ENCODE measurements at regions not wholly inside any gene's neighbourhood (a gene's known extent, or its start where the extent isn't known, plus 50 kb on each side); places are given as distances from the start of the nearest gene placed in this dataset.

DNA sequence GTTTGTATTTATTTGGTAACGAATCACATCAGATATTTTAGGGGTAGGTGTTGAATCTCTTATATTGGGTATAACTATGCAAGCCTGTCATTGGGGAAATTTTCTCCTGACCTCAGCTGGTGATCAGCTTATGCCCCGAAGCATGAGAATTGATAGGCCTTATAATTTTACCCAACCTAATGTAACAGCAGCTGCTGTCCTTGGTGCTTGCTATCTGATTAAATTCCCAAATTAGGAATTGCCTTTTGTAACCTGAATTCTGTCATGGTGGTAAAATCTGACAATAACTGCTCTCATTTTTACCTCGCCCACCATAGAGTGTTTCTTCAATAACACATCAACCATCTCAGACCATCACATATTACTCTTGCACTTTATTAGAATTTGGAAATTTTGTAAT lies 1542.6 kb upstream of the PIK3C3 start (continued):
- TF ChIP-seq, protein P1, sequence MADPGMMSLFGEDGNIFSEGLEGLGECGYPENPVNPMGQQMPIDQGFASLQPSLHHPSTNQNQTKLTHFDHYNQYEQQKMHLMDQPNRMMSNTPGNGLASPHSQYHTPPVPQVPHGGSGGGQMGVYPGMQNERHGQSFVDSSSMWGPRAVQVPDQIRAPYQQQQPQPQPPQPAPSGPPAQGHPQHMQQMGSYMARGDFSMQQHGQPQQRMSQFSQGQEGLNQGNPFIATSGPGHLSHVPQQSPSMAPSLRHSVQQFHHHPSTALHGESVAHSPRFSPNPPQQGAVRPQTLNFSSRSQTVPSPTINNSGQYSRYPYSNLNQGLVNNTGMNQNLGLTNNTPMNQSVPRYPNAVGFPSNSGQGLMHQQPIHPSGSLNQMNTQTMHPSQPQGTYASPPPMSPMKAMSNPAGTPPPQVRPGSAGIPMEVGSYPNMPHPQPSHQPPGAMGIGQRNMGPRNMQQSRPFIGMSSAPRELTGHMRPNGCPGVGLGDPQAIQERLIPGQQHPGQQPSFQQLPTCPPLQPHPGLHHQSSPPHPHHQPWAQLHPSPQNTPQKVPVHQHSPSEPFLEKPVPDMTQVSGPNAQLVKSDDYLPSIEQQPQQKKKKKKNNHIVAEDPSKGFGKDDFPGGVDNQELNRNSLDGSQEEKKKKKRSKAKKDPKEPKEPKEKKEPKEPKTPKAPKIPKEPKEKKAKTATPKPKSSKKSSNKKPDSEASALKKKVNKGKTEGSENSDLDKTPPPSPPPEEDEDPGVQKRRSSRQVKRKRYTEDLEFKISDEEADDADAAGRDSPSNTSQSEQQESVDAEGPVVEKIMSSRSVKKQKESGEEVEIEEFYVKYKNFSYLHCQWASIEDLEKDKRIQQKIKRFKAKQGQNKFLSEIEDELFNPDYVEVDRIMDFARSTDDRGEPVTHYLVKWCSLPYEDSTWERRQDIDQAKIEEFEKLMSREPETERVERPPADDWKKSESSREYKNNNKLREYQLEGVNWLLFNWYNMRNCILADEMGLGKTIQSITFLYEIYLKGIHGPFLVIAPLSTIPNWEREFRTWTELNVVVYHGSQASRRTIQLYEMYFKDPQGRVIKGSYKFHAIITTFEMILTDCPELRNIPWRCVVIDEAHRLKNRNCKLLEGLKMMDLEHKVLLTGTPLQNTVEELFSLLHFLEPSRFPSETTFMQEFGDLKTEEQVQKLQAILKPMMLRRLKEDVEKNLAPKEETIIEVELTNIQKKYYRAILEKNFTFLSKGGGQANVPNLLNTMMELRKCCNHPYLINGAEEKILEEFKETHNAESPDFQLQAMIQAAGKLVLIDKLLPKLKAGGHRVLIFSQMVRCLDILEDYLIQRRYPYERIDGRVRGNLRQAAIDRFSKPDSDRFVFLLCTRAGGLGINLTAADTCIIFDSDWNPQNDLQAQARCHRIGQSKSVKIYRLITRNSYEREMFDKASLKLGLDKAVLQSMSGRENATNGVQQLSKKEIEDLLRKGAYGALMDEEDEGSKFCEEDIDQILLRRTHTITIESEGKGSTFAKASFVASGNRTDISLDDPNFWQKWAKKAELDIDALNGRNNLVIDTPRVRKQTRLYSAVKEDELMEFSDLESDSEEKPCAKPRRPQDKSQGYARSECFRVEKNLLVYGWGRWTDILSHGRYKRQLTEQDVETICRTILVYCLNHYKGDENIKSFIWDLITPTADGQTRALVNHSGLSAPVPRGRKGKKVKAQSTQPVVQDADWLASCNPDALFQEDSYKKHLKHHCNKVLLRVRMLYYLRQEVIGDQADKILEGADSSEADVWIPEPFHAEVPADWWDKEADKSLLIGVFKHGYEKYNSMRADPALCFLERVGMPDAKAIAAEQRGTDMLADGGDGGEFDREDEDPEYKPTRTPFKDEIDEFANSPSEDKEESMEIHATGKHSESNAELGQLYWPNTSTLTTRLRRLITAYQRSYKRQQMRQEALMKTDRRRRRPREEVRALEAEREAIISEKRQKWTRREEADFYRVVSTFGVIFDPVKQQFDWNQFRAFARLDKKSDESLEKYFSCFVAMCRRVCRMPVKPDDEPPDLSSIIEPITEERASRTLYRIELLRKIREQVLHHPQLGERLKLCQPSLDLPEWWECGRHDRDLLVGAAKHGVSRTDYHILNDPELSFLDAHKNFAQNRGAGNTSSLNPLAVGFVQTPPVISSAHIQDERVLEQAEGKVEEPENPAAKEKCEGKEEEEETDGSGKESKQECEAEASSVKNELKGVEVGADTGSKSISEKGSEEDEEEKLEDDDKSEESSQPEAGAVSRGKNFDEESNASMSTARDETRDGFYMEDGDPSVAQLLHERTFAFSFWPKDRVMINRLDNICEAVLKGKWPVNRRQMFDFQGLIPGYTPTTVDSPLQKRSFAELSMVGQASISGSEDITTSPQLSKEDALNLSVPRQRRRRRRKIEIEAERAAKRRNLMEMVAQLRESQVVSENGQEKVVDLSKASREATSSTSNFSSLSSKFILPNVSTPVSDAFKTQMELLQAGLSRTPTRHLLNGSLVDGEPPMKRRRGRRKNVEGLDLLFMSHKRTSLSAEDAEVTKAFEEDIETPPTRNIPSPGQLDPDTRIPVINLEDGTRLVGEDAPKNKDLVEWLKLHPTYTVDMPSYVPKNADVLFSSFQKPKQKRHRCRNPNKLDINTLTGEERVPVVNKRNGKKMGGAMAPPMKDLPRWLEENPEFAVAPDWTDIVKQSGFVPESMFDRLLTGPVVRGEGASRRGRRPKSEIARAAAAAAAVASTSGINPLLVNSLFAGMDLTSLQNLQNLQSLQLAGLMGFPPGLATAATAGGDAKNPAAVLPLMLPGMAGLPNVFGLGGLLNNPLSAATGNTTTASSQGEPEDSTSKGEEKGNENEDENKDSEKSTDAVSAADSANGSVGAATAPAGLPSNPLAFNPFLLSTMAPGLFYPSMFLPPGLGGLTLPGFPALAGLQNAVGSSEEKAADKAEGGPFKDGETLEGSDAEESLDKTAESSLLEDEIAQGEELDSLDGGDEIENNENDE (IDR thresholded peaks at IDR 0.05; ENCODE audit: insufficient replicate concordance, low read length): no peak
- TF ChIP-seq TEAD4 (IDR thresholded peaks at IDR 0.05; ENCODE audit: low read depth, low read length) (no peak), YY1 (IDR thresholded peaks at IDR 0.05; ENCODE audit: low read depth, low read length) (no peak)

Measured in H1 (cell line).